GM19438 (cell line): ENCODE measurements at regions not wholly inside any gene's neighbourhood (a gene's known extent, or its start where the extent isn't known, plus 50 kb on each side); places are given as distances from the start of the nearest gene placed in this dataset.
A peak's percentile ranks its signal among the peaks of the same experiment; 100 is the strongest.
"Not testable (repeated sequence)": the region's sequence is repeated elsewhere in the genome, so short reads cannot be mapped to it uniquely, and the experiment has no call there.

ENCODE experiments used
- ATAC-seq: cut with Tn5 transposase; IDR thresholded peaks from one replicate; pipeline ENCODE4 v1.9.1; 2021; ENCODE audit warnings: low read depth; ENCODE audit not compliant: unreplicated experiment

- not testable (repeated sequence) for ATAC-seq
Observed at GRCh38 chr10:47711428-47711827, 52.0 kb downstream of the SYT15B start.

DNA sequence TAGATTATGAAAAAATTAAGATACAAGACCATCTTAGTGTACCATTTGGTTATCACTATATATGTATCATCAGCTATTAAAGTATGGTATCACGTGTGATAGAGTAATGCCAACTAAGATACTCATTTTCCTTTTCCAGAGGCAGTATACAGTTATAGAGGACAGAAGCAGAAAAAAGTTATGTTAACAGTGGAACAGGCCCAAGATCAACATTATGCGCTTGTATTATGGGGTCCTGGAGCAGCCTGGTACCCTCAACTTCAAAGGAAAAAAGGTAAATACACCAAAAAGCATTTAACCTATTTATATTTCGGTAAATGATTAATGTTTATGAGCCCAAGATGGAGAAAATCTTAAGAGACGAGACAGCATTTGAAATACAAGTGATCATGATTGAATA is 52.9 kb downstream of the SYT15B start:
- ATAC-seq = not testable (repeated sequence)

DNA sequence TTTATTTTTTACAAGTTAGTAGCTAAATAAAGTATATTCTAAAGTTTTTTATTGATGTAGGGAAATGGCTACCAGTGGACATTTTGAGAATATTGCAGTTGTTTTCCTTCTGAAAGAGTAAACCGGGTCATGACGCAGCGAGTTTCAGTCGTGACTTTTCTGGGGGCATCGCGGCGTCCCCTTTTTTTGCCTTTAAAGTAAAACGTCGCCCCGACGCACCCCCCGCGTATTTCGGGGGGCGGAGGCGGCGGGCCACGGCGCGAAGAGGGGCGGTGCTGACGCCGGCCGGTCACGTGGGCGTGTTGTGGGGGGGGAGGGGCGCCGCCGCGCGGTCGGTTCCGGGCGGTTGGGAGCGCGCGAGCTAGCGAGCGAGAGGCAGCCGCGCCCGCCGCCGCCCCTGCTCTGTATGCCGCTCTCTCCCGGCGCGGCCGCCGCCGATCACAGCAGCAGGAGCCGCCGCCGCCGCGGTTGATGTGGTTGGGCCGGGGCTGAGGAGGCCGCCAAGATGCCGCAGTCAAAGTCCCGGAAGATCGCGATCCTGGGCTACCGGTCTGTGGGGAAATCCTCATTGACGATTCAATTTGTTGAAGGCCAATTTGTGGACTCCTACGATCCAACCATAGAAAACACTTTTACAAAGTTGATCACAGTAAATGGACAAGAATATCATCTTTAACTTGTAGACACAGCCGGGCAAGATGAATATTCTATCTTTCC is 57.5 kb downstream of the SYT15B start:
- peak; percentile 83 for ATAC-seq

DNA sequence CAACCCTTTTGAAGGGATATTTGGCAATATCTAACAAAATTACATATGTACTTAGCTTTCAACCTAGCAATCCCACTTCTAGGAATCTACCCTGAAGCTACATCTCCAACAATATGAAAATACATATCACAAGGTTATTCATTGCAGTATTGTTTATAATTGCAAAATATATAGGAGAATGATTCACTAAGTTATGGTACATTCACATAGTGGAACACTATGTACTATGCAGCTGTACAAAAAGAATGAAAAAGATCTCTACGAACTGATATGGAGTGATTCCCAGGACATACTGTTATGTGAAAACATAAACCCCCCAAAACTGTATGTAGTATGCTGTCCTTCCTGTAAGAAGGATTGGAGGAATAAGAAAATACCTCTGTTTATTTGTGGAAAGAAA is 62.1 kb downstream of the SYT15B start:
- ATAC-seq = not testable (repeated sequence)

GRCh38 chr10:47699854-47700253 is 63.5 kb downstream of the SYT15B start:
- ATAC-seq = not testable (repeated sequence)

DNA sequence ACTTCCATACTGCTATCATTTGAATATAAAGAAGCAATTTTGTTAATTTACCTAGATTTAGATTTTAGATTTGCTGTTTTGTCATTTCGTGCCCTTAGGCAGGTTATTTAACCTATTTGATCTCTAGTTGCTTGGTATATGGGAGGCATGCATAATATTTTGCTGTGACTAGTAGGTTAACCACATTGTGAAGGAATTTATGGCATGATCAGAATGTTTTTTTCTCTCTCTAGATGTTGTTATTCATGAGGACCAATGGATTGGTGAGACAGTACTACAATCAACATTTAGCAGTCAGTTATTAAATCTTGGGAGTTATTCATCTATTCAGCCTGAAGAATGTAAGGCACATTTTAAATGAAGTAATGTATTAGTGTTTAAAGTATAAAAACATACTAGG is 67.2 kb downstream of the SYT15B start:
- ATAC-seq = not testable (repeated sequence)

DNA sequence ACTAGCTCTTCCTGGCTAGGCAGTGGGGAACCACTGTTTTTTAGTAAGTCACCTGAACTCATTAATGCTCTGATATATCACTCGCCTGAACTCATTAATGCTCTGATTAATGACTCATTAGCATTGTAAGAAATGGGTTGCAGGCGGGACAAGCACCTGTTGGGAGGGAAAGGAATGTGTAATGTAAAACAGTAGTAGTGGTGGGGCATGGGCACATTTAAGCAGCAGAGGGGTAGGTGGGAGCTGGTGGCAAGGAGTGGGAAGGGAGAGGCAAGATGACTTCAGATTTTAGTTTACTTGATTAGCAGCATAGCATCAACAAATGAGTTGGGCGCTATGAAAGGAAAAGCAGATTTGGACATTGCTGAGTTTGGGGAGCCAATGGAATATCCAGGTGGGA is 68.2 kb downstream of the SYT15B start:
- not testable (repeated sequence) for ATAC-seq

- not testable (repeated sequence) for ATAC-seq
Observed at GRCh38 chr10:47690304-47690703, 73.1 kb downstream of the SYT15B start.

DNA sequence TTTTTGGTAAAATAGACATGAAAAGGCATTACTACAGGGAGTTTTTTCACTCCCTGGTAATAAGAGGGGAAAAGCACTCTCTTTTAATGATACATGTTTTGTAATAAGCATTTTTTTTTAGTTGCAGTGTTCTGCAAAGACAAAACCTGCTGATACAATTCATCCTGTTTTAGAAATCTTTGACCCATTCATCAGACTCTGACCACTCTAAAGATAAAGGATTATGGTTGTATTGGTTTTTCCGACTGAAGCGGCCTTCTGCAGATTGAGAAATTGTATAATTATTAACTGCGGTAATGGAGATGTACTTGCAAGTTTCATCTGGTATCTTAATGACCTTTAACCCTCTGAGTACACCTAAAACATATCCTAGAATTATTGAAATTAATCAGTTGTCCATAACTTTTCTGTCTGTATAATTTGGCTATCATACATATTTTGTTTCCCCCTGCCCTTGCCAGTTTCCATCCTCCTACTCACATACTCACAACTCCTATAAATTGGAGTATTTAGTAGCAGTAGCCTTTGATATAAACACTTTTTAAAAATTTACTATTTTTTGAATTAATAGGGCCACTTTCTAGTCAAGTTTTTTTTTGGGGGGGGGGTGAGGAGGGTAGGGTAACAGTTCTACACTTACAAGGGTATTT is 79.4 kb downstream of the SYT15B start:
- not testable (repeated sequence) for ATAC-seq

DNA sequence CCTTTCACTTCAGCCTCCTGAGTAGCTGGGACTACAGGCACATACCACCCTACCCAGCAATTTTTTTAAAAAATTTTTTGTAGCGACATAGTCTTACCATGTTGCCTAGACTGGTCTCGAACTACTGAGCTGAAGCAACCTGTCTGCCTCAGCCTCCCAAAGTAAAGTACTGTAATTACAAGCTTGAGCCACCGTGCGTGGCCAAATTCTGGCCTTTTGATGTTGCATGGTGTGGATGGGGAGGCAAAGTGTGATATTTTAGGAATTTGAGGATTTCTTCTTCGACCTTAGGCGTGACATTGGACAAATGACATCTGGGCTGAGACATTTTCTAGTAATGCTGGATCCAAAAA is 81.8 kb downstream of the SYT15B start:
- not testable (repeated sequence) for ATAC-seq

DNA sequence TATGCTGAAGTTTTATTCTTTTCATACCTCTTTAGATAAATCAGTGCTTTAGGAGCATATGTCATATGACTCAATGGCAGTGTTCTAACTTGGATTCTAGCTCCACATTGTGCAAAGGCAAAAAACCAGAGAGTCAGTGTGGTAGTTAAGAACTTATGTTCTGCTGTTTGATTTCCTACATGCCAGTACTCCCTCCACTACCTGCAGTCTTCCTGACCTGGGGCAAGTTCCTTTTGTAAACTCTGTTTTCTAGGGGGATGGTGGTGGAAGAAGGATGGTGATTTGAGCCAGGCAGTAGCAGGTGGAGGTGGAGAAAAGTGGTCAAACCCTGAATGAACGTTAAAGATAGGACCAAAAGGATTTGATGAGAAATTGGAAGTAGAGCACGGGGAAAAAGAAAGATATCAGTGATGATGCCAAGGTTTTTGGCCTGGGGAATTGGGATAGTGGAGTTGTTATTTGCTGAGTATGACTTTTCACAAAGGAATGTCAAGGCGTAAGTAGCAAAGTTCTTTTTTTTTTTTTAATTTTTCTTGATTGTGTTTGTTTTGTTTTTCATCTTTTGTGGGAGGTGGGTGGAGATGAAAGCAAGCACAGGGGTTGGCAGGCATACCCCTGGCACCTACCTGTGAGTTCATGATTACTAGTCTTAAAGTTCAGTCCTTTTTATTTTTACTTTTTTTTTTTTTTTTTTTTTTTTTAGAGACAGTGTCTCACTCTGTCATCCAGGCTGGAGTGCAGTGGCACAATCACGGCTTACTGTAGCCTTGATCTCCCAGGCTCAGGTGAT is 82.3 kb downstream of the SYT15B start:
- ATAC-seq = not testable (repeated sequence)

- ATAC-seq = not testable (repeated sequence)
Observed at GRCh38 chr10:47676102-47676501, 87.3 kb downstream of the SYT15B start.

- ATAC-seq = not testable (repeated sequence)
Observed at GRCh38 chr10:47675577-47675976, 87.8 kb downstream of the SYT15B start.

GRCh38 chr10:47673128-47673527 is 90.3 kb downstream of the SYT15B start:
- not testable (repeated sequence) for ATAC-seq

- ATAC-seq = not testable (repeated sequence)
Observed at GRCh38 chr10:47670857-47671256, 92.5 kb downstream of the SYT15B start.

GRCh38 chr10:47661955-47662577 is 101.3 kb downstream of the SYT15B start:
- not testable (repeated sequence) for ATAC-seq

- not testable (repeated sequence) for ATAC-seq
Observed at GRCh38 chr10:47656732-47657131, 106.7 kb downstream of the SYT15B start.

GRCh38 chr10:47654161-47654560 is 109.2 kb downstream of the SYT15B start:
- not testable (repeated sequence) for ATAC-seq

DNA sequence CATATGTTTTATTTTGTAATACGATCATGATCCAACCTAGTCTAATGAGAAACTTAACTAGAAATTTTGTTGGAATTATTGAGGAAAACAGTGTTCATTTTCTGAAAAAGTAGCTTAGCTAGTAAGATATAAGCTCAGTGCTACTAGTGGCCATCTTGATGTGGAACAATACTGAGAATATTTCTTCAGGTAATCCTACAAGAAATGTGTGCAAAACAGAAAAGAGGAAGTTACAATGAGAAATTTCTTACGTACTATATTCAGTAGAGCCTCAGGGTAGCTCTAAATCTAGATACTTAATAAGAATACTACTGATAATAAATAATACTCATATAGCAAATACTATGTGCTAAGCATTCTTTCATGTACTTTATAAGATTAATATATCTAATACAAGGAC is 114.8 kb downstream of the SYT15B start:
- not testable (repeated sequence) for ATAC-seq

DNA sequence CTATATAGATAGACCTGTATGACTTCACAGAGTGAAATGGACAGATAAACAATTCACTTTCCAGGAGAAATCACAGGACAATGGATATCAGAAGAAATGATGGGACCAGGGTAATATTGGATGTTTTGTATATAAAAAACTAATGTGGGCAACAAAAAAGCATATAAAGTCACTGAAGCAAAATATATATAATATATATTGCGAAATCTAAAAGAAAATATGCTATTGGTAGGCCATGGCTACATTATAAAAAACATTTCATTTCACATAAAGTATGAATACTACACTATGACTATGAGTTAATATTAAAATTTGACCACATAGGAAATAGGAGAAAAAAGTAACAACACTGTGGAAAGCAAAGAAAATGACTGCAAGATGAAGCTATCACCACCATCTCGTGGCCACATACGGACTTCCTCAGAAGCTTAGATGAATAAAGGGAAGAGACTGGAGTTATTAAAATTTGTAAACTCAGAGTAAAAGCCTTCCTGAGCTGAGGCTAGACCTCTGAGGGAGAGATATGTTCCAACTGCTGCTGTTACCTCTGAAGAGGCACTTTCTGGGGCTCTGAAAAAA is 115.8 kb downstream of the SYT15B start:
- ATAC-seq = not testable (repeated sequence)
